GM18519 (cell line): ENCODE measurements at regions not wholly inside any gene's neighbourhood (a gene's known extent, or its start where the extent isn't known, plus 50 kb on each side); places are given as distances from the start of the nearest gene placed in this dataset.

Source experiments
- ATAC-seq: cut with Tn5 transposase; IDR thresholded peaks from one replicate; pipeline ENCODE4 v1.9.1; 2021; ENCODE audit warnings: mild to moderate bottlenecking, moderate library complexity; ENCODE audit not compliant: unreplicated experiment, low FRiP score

DNA sequence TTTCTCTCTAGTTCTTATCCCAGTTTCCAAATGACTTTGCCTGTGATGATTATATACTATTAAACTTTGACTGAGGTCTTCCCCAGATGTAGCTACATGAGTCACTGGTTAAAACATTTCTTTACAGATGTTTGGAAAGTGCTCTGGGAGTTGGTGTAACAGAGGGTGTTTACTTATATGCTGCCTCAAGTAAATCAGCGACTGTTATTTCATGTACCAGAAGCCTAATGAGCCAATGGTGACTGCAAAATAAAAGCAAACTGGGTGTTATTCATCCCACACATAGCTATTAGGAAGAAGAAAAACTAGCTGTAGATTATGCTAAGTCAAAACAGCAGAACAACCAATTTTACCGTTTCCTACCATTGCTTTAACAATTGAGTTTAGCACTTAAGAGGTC, 929.7 kb upstream of the SEMA6A start:
- no peak for ATAC-seq

DNA sequence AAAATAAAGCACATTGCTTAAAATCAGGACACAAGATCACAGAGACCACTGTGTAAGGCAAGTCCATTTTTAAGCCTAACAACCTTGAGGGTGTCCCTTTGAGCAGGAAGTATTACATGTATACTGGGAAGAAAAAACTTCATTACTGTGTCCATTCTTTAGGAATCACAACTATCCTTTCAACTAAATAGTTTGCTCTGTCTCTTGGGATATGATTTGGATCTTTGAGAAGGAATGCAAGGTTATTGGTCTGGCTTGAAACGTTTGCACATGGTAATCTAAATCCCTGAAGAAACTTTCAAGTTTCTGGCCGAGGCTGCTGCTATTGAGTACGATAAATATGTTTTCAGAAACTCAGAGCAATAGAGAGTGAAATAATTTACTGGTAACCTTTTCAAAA, 923.0 kb upstream of the SEMA6A start:
- no peak for ATAC-seq

DNA sequence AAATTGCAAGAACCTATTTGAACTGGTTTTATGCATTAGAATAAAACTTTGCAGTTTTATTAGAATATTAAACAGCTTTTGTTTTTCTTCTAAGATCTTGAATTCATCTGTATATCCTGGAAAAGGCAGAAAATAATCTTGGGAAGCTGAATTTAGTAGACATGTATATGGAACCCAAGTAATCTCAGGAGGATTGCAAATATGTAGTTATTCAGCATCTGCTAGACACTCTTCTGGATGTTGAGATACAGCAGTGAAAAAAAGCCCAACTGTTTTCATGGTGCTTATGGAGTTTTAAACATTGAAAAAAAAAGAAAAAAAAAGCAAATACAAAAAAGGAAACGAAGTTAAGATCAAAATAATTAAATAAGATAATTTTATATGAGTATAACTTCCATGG, 922.2 kb upstream of the SEMA6A start:
- no peak for ATAC-seq

DNA sequence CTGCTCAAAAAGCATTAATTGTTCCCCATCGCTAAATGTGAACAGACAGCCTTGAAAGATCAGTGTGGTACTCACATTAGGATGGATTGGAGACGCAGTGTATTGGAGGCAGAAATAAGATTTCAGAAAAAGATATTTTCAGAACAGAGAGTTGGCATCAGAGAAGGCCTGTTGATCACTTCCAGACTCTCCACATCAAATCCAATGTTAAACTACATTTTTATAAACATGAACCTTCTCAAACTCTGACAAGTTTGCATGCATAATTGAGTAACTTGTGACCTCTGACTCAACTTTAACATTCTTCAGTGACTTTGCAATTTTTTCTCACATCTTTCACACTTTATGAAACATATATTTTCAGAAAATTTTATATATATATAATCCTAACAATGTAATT, 919.6 kb upstream of the SEMA6A start:
- no peak for ATAC-seq

DNA sequence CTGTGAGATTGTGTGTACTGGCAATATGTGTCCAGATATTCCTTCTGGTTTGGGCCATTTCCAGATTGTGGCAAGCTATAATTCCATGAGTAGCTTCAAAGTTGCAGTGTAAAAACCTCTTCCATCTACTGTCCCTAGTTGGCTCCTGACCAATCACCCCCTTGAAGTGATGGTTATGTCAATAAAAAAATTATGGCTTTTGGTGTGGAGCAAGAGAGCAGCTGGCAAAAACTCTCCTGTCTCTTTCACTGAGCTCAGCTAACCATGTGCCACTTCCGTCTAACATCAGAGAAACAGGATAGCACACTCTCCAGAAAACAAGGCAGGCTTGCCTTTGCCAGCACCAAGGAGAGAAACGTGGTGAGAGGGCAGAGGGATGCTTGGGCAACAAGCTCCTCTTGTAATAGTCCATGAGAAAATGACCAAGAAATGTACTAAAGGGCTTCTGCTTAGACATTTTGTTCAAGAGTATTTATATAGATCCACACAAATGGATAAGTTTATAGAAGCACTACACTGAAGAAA, 914.4 kb upstream of the SEMA6A start:
- ATAC-seq, result no peak

DNA sequence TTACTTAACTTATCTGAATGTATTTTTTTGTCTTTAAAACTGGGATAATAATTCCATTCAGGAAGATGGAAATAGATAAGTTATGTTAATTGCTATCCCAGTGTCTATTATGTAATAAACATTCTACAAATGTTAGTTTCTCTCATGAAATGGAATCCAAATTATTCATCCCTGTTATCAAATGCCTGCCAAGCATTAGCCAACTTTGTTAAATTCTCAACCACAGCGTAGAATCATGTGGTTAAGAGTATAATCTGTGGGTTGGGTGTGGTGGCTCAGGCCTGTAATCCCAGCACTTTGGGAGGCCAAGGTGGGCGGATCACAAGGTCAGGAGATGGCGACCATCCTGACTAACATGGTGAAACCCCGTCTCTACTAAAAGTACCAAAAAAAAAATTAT, 912.9 kb upstream of the SEMA6A start:
- no peak for ATAC-seq

DNA sequence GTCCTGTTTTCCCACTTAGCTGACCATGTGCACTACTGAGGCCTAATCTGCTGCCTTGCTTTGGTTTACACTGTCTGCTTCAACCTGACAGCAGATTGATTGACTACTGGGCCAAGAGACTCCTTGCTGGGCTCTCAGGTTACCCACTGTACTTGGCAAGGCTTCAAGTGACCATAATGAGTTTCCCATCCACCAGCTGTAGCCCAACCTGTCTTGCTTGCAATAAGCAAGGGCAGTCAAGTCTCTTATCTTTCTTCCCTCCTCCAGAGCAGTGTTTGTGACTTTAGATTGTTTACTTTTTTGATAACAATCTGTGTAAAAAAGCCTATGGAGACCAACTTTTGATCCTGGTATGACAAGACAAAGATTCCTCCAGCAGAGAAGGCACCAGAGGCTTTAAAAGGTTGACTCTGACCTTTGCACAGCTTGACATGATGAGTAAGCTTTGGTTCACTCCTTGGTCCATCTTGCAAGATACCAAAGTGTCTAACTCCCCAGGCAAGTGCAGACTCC, 912.3 kb upstream of the SEMA6A start:
- no peak for ATAC-seq

DNA sequence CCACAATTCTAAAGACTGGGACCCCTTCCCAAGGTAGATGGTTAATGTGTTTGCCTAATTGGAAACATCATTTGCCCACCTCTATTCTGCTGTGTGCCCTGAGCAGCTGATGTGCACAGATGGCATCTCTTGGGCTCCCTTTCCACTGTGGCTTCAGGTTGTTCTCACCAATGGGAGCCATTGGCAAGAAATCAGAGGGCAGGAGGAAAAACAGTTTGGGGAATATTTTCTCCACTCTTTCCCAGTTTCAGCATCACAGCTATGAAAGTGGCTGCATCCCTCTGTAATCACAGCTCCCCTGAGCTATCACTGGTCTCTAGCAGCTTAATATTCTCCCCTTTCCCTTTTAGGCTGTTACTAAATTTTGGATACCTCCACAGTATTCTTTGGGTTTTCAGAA, 911.6 kb upstream of the SEMA6A start:
- no peak for ATAC-seq

DNA sequence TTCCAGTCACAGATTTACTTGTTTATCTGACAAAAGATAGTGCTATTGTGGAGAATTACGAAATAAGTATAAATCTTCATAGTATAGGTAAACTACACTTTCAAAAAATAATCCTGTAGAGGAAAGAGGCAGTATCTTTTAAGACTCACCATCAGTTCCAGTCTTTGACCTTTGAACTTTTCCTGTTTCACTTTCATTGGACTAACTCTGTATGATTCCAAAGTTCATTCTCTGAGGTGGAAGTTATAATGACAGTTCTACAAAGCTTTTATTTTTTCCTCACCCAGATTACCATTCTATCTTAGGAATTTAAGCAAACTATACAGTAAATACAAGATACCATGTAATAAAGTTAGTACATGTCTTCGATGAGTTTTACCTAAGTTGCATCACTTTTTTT, 901.3 kb upstream of the SEMA6A start:
- ATAC-seq, result no peak

DNA sequence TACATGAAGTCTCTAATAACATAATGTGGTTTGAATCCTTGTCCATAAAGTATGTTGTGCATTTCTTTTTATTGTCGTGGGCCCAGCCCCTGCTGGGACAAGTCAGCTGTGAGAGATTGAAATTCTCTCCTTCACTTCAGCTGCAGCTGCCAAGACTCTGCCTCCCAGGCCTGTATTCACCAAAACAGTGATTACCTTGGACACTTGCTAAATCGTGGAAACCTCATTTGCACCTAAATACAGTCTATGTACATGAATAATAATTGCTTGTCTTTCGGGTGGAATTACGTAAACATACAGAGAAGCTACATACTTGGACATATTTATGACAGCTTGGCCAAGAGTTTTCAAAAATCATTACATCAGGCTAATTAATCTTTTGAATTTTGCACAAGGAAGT, 898.5 kb upstream of the SEMA6A start:
- ATAC-seq, result no peak

DNA sequence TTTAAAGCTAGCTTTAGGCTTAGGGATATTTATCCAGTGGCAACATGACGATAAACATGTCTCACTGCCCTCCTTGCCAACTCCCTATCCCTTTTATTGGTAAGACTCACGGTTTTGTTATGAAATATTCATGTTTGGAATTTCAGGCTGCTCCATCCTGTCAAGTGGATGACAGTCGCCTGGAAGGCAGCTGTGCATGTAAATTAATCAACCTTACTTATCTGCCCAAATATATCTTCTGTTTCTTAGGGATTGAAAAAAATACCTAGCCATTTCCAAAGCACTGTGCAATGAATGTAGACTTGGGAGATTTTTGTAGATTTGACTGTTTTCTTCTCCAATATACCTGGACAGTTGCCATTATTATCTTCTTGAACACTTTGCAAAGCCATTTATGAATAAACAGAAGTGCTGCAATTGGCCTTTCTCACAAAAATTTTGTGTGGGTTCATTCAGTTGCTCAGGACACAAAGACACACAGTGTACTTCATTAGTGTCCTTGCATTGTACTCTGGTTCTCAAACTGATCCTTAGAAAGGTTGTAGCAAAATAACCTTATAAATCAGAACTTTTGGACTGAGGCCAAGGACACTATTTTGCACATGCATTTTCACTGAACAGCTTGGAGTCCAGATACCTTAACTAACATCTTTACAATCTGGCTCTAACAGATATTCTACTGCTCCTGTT, 889.4 kb upstream of the SEMA6A start:
- no peak for ATAC-seq

DNA sequence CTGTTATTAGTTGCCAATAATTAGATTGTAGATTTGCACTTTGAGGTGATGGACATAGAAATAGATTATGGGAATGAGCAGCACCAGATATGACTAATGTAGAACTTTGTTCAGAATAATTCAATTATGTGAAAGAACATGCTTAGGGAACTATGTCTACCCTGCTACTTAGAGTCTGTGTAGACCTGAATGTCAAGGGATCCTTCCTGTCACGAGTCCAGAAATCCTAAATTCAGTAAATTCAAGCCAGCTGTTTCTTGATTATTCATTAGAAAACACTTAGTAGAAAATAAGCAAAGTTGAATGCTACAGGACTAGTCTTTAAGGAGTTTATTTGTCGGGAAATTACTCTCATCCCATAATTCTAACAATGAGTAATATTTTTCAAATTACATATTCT, 887.3 kb upstream of the SEMA6A start:
- ATAC-seq, result no peak

DNA sequence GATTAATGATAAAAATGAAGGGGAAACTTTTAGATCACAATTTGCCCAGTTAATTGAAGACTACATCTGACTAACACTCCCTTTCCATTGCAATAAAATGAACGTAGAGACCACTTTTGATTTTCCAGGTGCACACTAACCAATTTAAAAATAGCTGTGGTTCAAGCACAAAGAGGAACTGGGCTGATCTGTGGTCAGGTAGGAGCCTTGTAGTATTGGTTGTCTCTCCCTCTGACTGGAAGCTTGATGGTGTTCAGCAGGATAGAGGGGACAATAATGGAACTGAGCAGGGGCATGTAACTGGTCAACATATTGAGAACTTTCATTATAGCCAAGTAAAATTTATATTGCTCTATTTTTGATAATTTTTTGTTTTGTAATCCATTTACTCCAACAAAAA, 886.8 kb upstream of the SEMA6A start:
- peak; percentile 70 for ATAC-seq

DNA sequence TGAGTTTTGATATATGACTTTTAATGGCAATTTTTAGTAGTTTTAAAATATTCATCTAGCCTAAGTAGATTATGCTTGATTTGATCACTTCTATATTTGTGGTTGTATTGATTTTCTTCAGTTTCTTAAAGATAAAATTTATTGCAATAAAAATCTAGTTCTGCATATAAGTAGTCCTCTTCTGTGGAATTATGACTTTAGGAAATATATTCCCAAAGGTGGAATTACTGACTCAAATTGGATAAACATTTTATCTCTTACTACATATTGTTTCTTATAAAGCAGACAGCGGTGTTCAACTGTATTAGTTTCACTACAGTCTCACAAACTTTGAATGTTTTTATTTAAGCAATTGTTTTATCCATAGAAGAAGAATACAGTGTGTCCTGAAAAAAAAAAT, 883.0 kb upstream of the SEMA6A start:
- ATAC-seq, result no peak

DNA sequence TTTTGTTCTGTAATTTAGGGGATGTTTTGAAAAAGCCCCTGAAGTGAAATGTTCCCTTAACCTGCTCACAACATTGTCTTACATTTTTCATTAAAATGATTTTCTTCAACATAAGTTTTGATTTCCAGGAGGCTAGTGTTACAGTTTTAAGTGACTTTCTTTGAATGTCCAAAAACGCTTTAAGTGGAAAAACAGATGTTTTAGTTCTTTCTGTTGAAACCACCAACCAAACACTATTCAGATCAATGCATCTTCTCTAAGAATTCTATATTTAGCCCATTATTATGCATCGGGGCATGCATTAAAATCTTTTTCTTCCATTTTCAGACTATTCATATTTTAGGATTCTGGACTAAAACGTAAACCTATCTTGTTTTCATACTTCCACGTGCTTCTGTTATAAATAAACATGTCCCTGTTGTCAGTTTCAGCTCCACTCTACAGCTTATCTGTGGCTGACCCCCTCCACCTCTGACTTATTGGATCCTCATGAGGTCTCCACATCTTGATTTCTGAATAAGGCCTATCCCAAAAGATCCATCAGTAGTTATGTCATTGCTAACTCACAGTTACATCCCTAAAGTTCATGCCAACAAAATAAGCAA, 882.3 kb upstream of the SEMA6A start:
- ATAC-seq, result no peak

DNA sequence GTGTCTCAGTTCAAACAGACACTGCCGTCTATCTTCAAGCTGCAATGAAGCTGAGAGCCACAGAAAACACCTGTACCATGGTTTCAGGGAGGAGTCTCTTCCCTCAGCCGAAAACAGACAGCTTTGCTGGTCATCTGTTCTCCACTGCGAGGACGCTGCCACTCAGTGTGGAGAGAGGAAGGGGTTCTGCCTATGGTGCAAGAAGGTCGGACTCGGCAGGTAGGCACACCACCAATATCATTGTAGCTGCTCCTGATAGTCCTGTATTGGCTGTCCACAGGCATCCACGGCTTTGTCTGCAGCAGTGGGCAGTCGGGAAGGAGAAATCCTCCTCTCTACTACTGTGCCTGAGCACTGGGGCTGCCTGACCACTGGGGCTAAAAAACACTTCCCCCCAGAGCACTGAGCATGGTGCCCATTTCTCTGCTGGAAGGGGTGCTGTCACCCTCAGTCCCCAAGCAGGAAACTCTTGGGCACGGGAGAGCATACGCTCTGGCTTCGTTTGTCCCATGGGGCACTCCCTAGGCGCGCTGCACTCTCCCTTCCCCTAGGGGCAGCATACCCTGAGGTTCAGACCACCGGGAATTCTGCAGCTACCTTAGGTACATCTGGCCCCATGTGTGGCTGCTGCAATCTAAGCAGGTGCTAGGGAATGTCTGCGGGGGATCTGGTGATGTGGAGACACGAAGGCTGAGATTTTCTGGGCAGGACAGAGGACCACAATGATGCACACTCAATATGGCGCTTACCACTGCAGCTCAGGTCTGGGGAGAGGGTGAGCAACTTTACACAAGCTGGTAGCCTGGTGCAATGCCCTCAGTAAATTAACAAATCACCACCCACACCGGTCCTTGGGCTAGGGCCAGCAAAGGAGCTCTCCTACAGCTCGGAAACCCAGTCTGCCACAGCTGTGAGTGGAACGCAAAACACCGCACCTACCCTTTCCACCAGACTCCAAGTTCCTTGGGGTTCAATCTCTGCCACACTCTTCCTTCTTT, 880.9 kb upstream of the SEMA6A start:
- ATAC-seq, result peak; percentile 11

DNA sequence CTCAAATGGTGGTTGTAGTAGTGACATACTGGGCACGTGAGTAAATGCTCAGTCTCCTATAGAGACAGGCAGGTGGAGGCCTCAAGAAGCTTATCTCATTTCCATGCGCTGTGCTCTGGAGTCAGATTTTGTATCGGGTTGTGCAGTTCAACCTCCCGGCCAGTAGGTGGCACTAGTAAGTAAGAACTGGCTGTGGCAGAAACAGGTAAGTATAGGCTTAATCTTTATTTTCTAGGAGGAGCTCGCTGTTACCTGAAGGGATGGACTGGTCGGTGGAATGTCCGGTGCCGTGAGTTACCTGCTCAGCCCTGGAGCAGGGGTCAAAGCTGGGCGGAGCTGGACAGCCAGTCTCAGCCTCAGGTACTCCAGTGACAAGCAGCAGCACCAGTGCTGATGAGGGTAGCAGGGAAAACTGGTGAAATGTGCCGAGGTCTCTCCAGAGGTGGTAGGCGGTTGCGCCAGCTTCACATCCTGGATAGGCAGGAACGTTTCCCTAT, 880.1 kb upstream of the SEMA6A start:
- peak; percentile 89 for ATAC-seq

DNA sequence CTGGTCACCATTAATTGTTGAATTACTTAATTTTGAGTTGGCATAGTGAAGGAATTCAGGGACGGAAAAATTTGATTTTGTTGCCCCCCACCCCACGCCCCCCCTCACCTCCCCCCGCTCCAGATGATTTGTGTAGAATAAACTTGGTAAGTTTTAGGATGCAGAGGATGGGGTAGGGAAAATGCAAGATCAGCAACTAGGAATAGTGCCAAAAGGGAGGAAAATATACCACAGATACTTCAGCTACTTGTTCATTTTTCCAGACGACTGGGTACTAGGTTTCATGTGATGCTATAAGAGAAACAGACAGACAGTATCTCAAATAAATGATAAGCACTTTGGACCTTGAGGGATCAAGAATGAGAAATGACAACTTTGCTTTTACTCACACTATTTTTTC, 862.2 kb upstream of the SEMA6A start:
- no peak for ATAC-seq

DNA sequence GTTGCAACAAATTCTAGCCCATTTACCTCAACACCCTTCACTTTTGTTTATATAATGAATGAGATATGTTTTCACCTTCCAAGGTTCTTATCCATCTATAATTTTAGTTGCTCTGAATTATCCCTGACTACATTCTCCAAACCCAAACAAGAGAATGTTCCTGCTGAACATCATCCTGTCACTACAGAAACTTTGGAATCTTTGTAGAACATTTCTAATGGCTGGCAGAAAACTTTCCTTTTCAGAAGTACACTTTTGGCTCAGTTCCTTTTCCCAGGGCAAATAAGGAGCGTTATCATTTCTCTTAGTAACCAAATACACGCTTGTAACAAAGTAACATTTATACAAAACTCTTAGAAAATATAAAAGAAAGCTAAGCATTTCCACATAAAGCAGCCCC, 860.6 kb upstream of the SEMA6A start:
- no peak for ATAC-seq

DNA sequence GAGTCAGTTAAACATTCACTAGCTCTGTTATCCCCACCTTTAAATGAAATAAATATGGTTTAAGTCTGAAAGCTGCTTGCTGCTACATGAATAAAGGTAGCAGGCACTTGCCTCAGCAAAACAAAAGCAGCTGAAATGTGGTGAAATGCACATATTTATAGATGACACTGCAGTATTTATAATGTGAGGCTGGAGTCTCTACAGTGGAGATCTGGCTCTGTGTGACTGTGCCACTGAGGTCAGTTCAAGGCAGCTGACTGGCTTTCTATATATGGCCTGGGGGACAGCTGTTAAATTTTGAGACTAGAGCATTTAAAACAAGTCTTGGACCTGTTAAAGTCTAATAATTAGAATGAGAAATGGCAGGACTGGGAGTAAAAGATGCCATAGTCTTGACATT, 859.6 kb upstream of the SEMA6A start:
- no peak for ATAC-seq

DNA sequence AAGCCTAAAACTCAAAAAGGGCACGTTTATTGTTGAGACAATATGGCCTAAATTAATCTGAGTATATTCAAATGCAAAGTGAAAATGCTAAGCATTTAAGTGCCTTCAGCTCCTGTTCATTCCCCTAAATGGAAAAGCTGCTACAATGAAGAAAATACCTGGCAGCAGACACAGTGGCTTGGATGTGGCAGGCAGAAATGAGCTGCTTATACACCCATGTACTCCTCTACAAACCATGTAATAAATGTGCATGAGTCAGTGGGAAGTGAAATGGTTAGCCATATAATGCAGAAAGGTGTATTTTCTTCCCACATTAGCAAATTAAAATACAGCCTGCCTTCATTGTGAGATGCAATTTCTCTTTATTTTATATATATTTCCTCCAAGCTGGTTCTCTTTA, 859.2 kb upstream of the SEMA6A start:
- no peak for ATAC-seq
